Skeletal muscle satellite cell (primary cell): ENCODE measurements at regions not wholly inside any gene's neighbourhood (a gene's known extent, or its start where the extent isn't known, plus 50 kb on each side); places are given as distances from the start of the nearest gene placed in this dataset.
"Not testable (repeated sequence)": the region's sequence is repeated elsewhere in the genome, so short reads cannot be mapped to it uniquely, and the experiment has no call there.

Source experiments
- H3K27me3 ChIP-seq: 2 replicates; pipeline ENCODE4 v1.7.0; 2013; ENCODE audit warnings: low read length; ENCODE audit not compliant: control insufficient read depth, insufficient read depth
- H3K36me3 ChIP-seq: 2 replicates; pipeline ENCODE4 v1.7.0; 2013; ENCODE audit warnings: mild to moderate bottlenecking, control low read depth, low read length; ENCODE audit not compliant: insufficient read depth
- H3K4me1 ChIP-seq: 2 replicates; pipeline ENCODE4 v1.7.0; 2013; ENCODE audit warnings: low read length; ENCODE audit not compliant: control insufficient read depth, insufficient read depth
- H3K4me2 ChIP-seq: 2 replicates; pipeline ENCODE4 v1.7.0; 2013; ENCODE audit warnings: mild to moderate bottlenecking, low read length
- H3K4me3 ChIP-seq: 2 replicates; pipeline ENCODE4 v1.7.0; 2013; ENCODE audit warnings: low read length
- H3K9ac ChIP-seq: 2 replicates; pipeline ENCODE4 v1.7.0; 2013; ENCODE audit warnings: mild to moderate bottlenecking, low read depth, low read length, moderate library complexity
- H3K9me3 ChIP-seq: replicated peaks from 2 replicates; pipeline ENCODE4 v1.7.0; 2013; ENCODE audit warnings: mild to moderate bottlenecking, control low read depth, low read length

- no peaks in the 10 kb centered on the region for H3K9me3 ChIP-seq
Observed at GRCh38 chr5:126046846-126047571, 376.2 kb upstream of the GRAMD2B start.

GRCh38 chr5:126052120-126052519 is 371.1 kb upstream of the GRAMD2B start:
- no peak overlapping the region for H3K4me3 ChIP-seq
- H3K27me3 ChIP-seq: no peaks in the 10 kb centered on the region
- H3K9me3 ChIP-seq: no peaks in the 10 kb centered on the region
- H3K9ac ChIP-seq: no peak overlapping the region
- H3K4me1 ChIP-seq: no peaks in the 10 kb centered on the region
- H3K36me3 ChIP-seq: no peaks in the 10 kb centered on the region
- no peak overlapping the region for H3K4me2 ChIP-seq

More at GRCh38 chr5:126046846-126047571, 376.2 kb upstream of the GRAMD2B start:
- H3K36me3 ChIP-seq: no peaks in the 10 kb centered on the region
- H3K9ac ChIP-seq: no peak overlapping the region
- H3K4me3 ChIP-seq: no peak overlapping the region
- H3K4me1 ChIP-seq: no peaks in the 10 kb centered on the region
- no peak overlapping the region for H3K4me2 ChIP-seq
- no peaks in the 10 kb centered on the region for H3K27me3 ChIP-seq

GRCh38 chr5:126052791-126053190 is 370.4 kb upstream of the GRAMD2B start:
- H3K4me3 ChIP-seq: no peak overlapping the region
- no peaks in the 10 kb centered on the region for H3K36me3 ChIP-seq
- no peak overlapping the region for H3K9ac ChIP-seq
- no peaks in the 10 kb centered on the region for H3K4me1 ChIP-seq
- H3K4me2 ChIP-seq: no peak overlapping the region
- H3K9me3 ChIP-seq: no peaks in the 10 kb centered on the region
- no peaks in the 10 kb centered on the region for H3K27me3 ChIP-seq

- H3K4me1 ChIP-seq: no peaks in the 10 kb centered on the region
- H3K4me2 ChIP-seq: no peak overlapping the region
- H3K4me3 ChIP-seq: no peak overlapping the region
Observed at GRCh38 chr5:126053630-126054029, 369.6 kb upstream of the GRAMD2B start.

GRCh38 chr5:126054577-126055347 is 368.4 kb upstream of the GRAMD2B start:
- Histone ChIP-seq H3K4me3 (no peak overlapping the region), H3K27me3 (no peaks in the 10 kb centered on the region), H3K9me3 (no peaks in the 10 kb centered on the region), H3K36me3 (no peaks in the 10 kb centered on the region), H3K4me2 (no peak overlapping the region), H3K4me1 (no peaks in the 10 kb centered on the region), H3K9ac (no peak overlapping the region)

More at GRCh38 chr5:126053630-126054029, 369.6 kb upstream of the GRAMD2B start:
- Histone ChIP-seq H3K36me3 (no peaks in the 10 kb centered on the region), H3K9me3 (no peaks in the 10 kb centered on the region), H3K27me3 (no peaks in the 10 kb centered on the region), H3K9ac (no peak overlapping the region)

- Histone ChIP-seq H3K36me3 (no peaks in the 10 kb centered on the region), H3K4me3 (no peak overlapping the region), H3K27me3 (no peaks in the 10 kb centered on the region), H3K4me1 (no peaks in the 10 kb centered on the region), H3K4me2 (no peak overlapping the region), H3K9ac (no peak overlapping the region), H3K9me3 (no peaks in the 10 kb centered on the region)
Observed at GRCh38 chr5:126055348-126055729, 367.9 kb upstream of the GRAMD2B start.

GRCh38 chr5:126056352-126056751 is 366.9 kb upstream of the GRAMD2B start:
- Histone ChIP-seq H3K27me3 (no peaks in the 10 kb centered on the region), H3K4me2 (no peak overlapping the region), H3K9ac (no peak overlapping the region), H3K36me3 (no peaks in the 10 kb centered on the region), H3K9me3 (no peaks in the 10 kb centered on the region), H3K4me1 (no peaks in the 10 kb centered on the region), H3K4me3 (no peak overlapping the region)

GRCh38 chr5:126056851-126057622 is 366.2 kb upstream of the GRAMD2B start:
- H3K27me3 ChIP-seq: no peaks in the 10 kb centered on the region
- no peaks in the 10 kb centered on the region for H3K4me1 ChIP-seq
- H3K9ac ChIP-seq: no peak overlapping the region
- H3K9me3 ChIP-seq: no peaks in the 10 kb centered on the region
- no peak overlapping the region for H3K4me2 ChIP-seq
- H3K36me3 ChIP-seq: no peaks in the 10 kb centered on the region
- no peak overlapping the region for H3K4me3 ChIP-seq

- not testable (repeated sequence) for H3K4me2 ChIP-seq, H3K9ac ChIP-seq
Observed at GRCh38 chr5:126058392-126058791, 364.8 kb upstream of the GRAMD2B start.

GRCh38 chr5:126062398-126063221 is 360.6 kb upstream of the GRAMD2B start:
- H3K36me3 ChIP-seq: no peaks in the 10 kb centered on the region
- H3K4me1 ChIP-seq: no peaks in the 10 kb centered on the region
- no peaks in the 10 kb centered on the region for H3K27me3 ChIP-seq
- H3K4me2 ChIP-seq: no peak overlapping the region
- H3K4me3 ChIP-seq: no peak overlapping the region
- no peaks in the 10 kb centered on the region for H3K9me3 ChIP-seq
- H3K9ac ChIP-seq: no peak overlapping the region

More at GRCh38 chr5:126058392-126058791, 364.8 kb upstream of the GRAMD2B start:
- H3K9me3 ChIP-seq, H3K27me3 ChIP-seq, H3K36me3 ChIP-seq, H3K4me1 ChIP-seq, H3K4me3 ChIP-seq: not testable (repeated sequence)

- H3K4me1 ChIP-seq: no peaks in the 10 kb centered on the region
- H3K36me3 ChIP-seq: no peaks in the 10 kb centered on the region
- no peak overlapping the region for H3K9ac ChIP-seq
- H3K4me2 ChIP-seq: no peak overlapping the region
- H3K4me3 ChIP-seq: no peak overlapping the region
- no peaks in the 10 kb centered on the region for H3K27me3 ChIP-seq
- no peaks in the 10 kb centered on the region for H3K9me3 ChIP-seq
Observed at GRCh38 chr5:126065061-126065460, 358.1 kb upstream of the GRAMD2B start.
